ENCODE measurements at regions not wholly inside any gene's neighbourhood (a gene's known extent, or its start where the extent isn't known, plus 50 kb on each side); places are given as distances from the start of the nearest gene placed in this dataset.

- TF ChIP-seq CTCF (IDR thresholded peaks at IDR 0.05) (no peak), POLR2A (IDR thresholded peaks at IDR 0.05) (no peak)
Measured at GRCh38 chr12:88836156-88836555, 255.9 kb upstream of the KITLG start.

Measured in heart left ventricle (tissue), 13 donors.